ENCODE measurements at regions not wholly inside any gene's neighbourhood (a gene's known extent, or its start where the extent isn't known, plus 50 kb on each side); places are given as distances from the start of the nearest gene placed in this dataset.

GRCh38 chr5:96087939-96088338 lies 126.3 kb upstream of the ELL2 start:
- ATAC-seq (ENCODE audit: low FRiP score in 2 of 2) (no peak), DNase-seq (no peak)
- 28 to 37% methylated on average over 3 of the region's 3 CpGs for WGBS, 2 donors
- H3K36me3 ChIP-seq: no peaks in the 10 kb centered on the region
- no peaks in the 10 kb centered on the region for H3K27me3 ChIP-seq
- H3K9me3 ChIP-seq: no peaks in the 10 kb centered on the region
- TF ChIP-seq CTCF (IDR thresholded peaks at IDR 0.05): no peak
- TF ChIP-seq EP300 (IDR thresholded peaks at IDR 0.05): no peak
- no peak for TF ChIP-seq POLR2A (IDR thresholded peaks at IDR 0.05)
- TF ChIP-seq POLR2AphosphoS5 (IDR thresholded peaks at IDR 0.05): no peak
- no peak overlapping the region for H3K4me3 ChIP-seq
- no peak overlapping the region for H3K27ac ChIP-seq
- no peaks in the 10 kb centered on the region for H3K4me1 ChIP-seq

DNA sequence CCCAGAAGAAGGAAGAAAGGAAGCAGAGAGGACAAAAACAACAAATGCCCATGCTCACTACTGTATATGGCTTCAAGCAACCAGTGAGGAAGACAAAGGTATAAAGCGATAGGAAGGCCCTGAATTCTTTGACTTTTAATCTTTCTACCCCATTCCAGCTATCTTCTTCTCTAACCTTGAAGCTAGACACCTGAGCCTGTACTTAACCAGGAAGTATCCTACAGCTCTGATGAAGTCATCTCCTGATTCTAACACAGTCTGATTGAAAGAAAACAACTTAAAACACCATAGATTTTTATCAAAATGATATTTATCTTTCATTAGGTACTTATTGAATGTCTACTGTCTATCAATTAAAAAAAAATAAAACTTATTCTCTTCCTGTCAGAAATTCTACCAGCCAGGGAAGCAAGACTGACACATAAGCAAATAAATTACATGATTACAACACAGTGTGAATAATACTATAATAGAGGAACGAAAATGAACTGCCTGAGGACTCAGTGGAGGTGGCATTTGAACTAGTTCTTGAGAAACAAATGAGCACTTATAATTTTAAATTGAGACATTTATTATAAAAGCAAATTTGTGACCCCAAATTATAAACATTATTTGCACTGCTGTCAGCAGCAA lies 123.3 kb upstream of the ELL2 start:
- DNase-seq: no peak

DNA sequence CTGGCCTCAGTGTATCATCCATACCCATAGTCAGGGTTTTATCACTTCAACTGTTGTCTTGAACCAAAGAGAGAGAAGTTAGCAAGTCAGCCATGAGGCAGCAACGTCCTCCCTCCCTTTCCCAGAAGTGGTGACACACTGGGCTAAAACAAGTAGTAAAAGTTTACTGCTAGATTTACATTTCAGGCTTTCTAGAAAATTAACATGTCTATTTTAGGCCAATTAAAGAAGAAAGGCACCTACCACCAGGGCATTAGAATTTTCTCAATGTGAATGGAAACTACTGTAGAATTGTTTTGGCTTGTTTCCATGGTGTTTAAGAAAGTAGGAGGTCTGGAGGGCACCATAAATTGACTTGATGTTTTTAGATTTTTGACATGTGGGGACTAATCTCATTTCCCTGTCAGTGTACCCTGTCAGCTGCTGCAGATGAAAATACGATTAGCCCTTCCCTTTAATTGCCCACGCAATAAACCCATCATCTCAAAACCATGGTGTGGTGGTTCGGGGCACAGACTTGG lies 121.8 kb upstream of the ELL2 start:
- WGBS, 2 donors: 46 to 62% methylated on average over 4 of the region's 4 CpGs
- H3K9me3 ChIP-seq: no peaks in the 10 kb centered on the region
- TF ChIP-seq POLR2AphosphoS5 (IDR thresholded peaks at IDR 0.05): no peak
- no peak for TF ChIP-seq POLR2A (IDR thresholded peaks at IDR 0.05)
- TF ChIP-seq CTCF (IDR thresholded peaks at IDR 0.05): no peak
- TF ChIP-seq EP300 (IDR thresholded peaks at IDR 0.05): no peak

More for the DNA sequence above, 123.3 kb upstream of the ELL2 start:
- Histone ChIP-seq H3K27ac (no peak overlapping the region), H3K9me3 (no peaks in the 10 kb centered on the region), H3K36me3 (no peaks in the 10 kb centered on the region), H3K4me3 (no peak overlapping the region), H3K4me1 (no peaks in the 10 kb centered on the region), H3K27me3 (no peaks in the 10 kb centered on the region)
- 44 to 62% methylated on average over 2 of the region's 2 CpGs for WGBS, 2 donors
- ATAC-seq (ENCODE audit: low FRiP score in 2 of 2): no peak
- TF ChIP-seq POLR2A (IDR thresholded peaks at IDR 0.05) (no peak), EP300 (IDR thresholded peaks at IDR 0.05) (no peak), POLR2AphosphoS5 (IDR thresholded peaks at IDR 0.05) (no peak), CTCF (IDR thresholded peaks at IDR 0.05) (no peak)

GRCh38 chr5:96081276-96081858 lies 119.7 kb upstream of the ELL2 start:
- WGBS, 2 donors: 58 to 66% methylated on average over 2 of the region's 2 CpGs
- Histone ChIP-seq H3K36me3 (no peaks in the 10 kb centered on the region), H3K4me3 (no peak overlapping the region), H3K27me3 (no peaks in the 10 kb centered on the region), H3K9me3 (no peaks in the 10 kb centered on the region), H3K4me1 (no peaks in the 10 kb centered on the region), H3K27ac (peak overlapping the region in 1 of 4 donors; percentile 21)
- TF ChIP-seq EP300 (IDR thresholded peaks at IDR 0.05) (no peak), POLR2A (IDR thresholded peaks at IDR 0.05) (no peak), POLR2AphosphoS5 (IDR thresholded peaks at IDR 0.05) (no peak), CTCF (IDR thresholded peaks at IDR 0.05) (no peak)
- ATAC-seq (ENCODE audit: low FRiP score in 2 of 2) (peak in 1 of 2 donors; percentile 28), DNase-seq (no peak)

More for the DNA sequence above, 121.8 kb upstream of the ELL2 start:
- H3K27me3 ChIP-seq: no peaks in the 10 kb centered on the region
- no peaks in the 10 kb centered on the region for H3K4me1 ChIP-seq
- no peak for ATAC-seq (ENCODE audit: low FRiP score in 2 of 2)
- no peaks in the 10 kb centered on the region for H3K36me3 ChIP-seq
- DNase-seq: no peak
- no peak overlapping the region for H3K27ac ChIP-seq
- no peak overlapping the region for H3K4me3 ChIP-seq
